Keratinocyte (primary cell): ENCODE measurements at regions not wholly inside any gene's neighbourhood (a gene's known extent, or its start where the extent isn't known, plus 50 kb on each side); places are given as distances from the start of the nearest gene placed in this dataset.

Source experiments
- DNase-seq: peaks from one replicate; pipeline ENCODE4 v3.0.0-alpha.2; 2011; ENCODE audit warnings: low read depth, missing footprints, low spot score
- FAIRE-seq: peaks from 2 replicates; lab custom pipeline; 2011; peaks lifted over from hg19 to GRCh38; lab: Jason Lieb, UNC
- H2AFZ ChIP-seq: 2 replicates; pipeline ENCODE4 v1.6.0; 2012; ENCODE audit warnings: low read length, control low read depth, inconsistent platforms; ENCODE audit not compliant: control insufficient read depth
- H3K27ac ChIP-seq: 2 replicates; pipeline ENCODE4 v1.5.1; 2011; ENCODE audit warnings: low read length; ENCODE audit not compliant: control insufficient read depth, insufficient read depth
- H3K27me3 ChIP-seq: 3 replicates; pipeline ENCODE4 v1.6.0; 2011; ENCODE audit warnings: low read length; ENCODE audit not compliant: control insufficient read depth, insufficient read depth; ENCODE audit errors: extremely low read depth
- H3K36me3 ChIP-seq, 2 experiments: 2 replicates in 1 of 2; 3 replicates in 1 of 2; pipeline ENCODE4 v1.5.1; 2011; ENCODE audit warnings: low read length in 2 of 2, mild to moderate bottlenecking in 1 of 2; ENCODE audit not compliant: control insufficient read depth in 2 of 2, insufficient read depth in 2 of 2; ENCODE audit errors: extremely low read depth in 1 of 2
- H3K4me1 ChIP-seq: 3 replicates; pipeline ENCODE4 v1.5.1; 2011; ENCODE audit warnings: low read length; ENCODE audit not compliant: control insufficient read depth, insufficient read depth; ENCODE audit errors: extremely low read depth
- H3K4me2 ChIP-seq: 3 replicates; pipeline ENCODE4 v1.6.0; 2011; ENCODE audit warnings: low read depth, low read length; ENCODE audit not compliant: control insufficient read depth, insufficient read depth; ENCODE audit errors: extremely low read depth
- H3K4me3 ChIP-seq, 3 experiments: fragments of 200-600 bp in 1 of 3; sonication (generic) in 1 of 3; 2 replicates in 2 of 3; 3 replicates in 1 of 3; pipeline ENCODE4 v1.5.1; 2011 to 2016; ENCODE audit warnings: low read length in 3 of 3, mild to moderate bottlenecking in 3 of 3, control low read depth in 2 of 3, inconsistent platforms in 1 of 3, low read depth in 1 of 3, mixed read lengths in 1 of 3, mixed run types in 1 of 3, moderate library complexity in 1 of 3; ENCODE audit not compliant: control insufficient read depth in 2 of 3, insufficient read depth in 2 of 3; ENCODE audit errors: extremely low read depth in 1 of 3
- H3K79me2 ChIP-seq: 2 replicates; pipeline ENCODE4 v1.6.0; 2012; ENCODE audit warnings: low read length; ENCODE audit not compliant: control insufficient read depth, insufficient read depth
- H3K9ac ChIP-seq: 3 replicates; pipeline ENCODE4 v1.6.0; 2011; ENCODE audit warnings: low read length; ENCODE audit not compliant: control insufficient read depth, insufficient read depth; ENCODE audit errors: extremely low read depth
- H3K9me1 ChIP-seq: 3 replicates; pipeline ENCODE4 v1.6.0; 2011; ENCODE audit warnings: low read length; ENCODE audit not compliant: control insufficient read depth, insufficient read depth; ENCODE audit errors: extremely low read depth
- H3K9me3 ChIP-seq: 2 replicates; pipeline ENCODE4 v1.5.1; 2012; ENCODE audit warnings: low read depth, low read length; ENCODE audit not compliant: control insufficient read depth
- H4K20me1 ChIP-seq: 3 replicates; pipeline ENCODE4 v1.6.0; 2011; ENCODE audit warnings: low read length; ENCODE audit not compliant: control insufficient read depth, insufficient read depth; ENCODE audit errors: extremely low read depth
- CTCF ChIP-seq, 3 experiments: IDR thresholded peaks in 1 of 3; conservative IDR thresholded peaks in 1 of 3; optimal IDR thresholded peaks in 1 of 3; 2 replicates in 2 of 3; 3 replicates in 1 of 3; pipeline versions ENCODE3 to v1.5.1; 2011; ENCODE audit warnings: low read length in 3 of 3, mild to moderate bottlenecking in 3 of 3, moderate library complexity in 2 of 3, control low read depth in 1 of 3, inconsistent platforms in 1 of 3; ENCODE audit not compliant: insufficient read depth in 2 of 3; ENCODE audit errors: extremely low read depth in 1 of 3
- EZH2 ChIP-seq: IDR thresholded peaks from one replicate; pipeline ENCODE4 v1.6.1; 2012; ENCODE audit warnings: inconsistent platforms, mild to moderate bottlenecking, low read length, moderate library complexity
- dilution Hi-C: fragments of 300-500 bp; cut with MboI; formaldehyde crosslinking; loops from one replicate; pipeline ENCODE4 v1.7.0; 2020; ENCODE audit warnings: low sequenced_read_pairs; ENCODE audit not compliant: extremely low pct_ligation_motif_present

GRCh38 chr14:36245223-36245622 lies 68.7 kb upstream of the PTCSC3 start:
- Histone ChIP-seq H3K36me3 (no peaks in the 10 kb centered on the region), H4K20me1 (no peaks in the 10 kb centered on the region), H2AFZ (no peak overlapping the region), H3K4me2 (no peak overlapping the region), H3K4me1 (no peaks in the 10 kb centered on the region), H3K9me1 (no peaks in the 10 kb centered on the region), H3K27me3 (no peaks in the 10 kb centered on the region), H3K9ac (no peak overlapping the region), H3K4me3 (no peak overlapping the region), H3K79me2 (no peaks in the 10 kb centered on the region), H3K27ac (no peak overlapping the region), H3K9me3 (no peaks in the 10 kb centered on the region)
- DNase-seq: no peak
- TF ChIP-seq EZH2 (no peak), CTCF (optimal IDR thresholded peaks at IDR 0.05 in 1 of 3, IDR thresholded peaks at IDR 0.05 in 1 of 3, conservative IDR thresholded peaks at IDR 0.05 in 1 of 3; ENCODE audit: extremely low read depth in 1 of 3, insufficient read depth in 2 of 3, low read length in 3 of 3) (no peak)
- no peak for FAIRE-seq
- dilution Hi-C loops: no loop called here

- no peaks in the 10 kb centered on the region for H3K79me2 ChIP-seq
- FAIRE-seq: no peak
Observed at GRCh38 chr14:36243183-36243582, 66.7 kb upstream of the PTCSC3 start.

More at GRCh38 chr14:36243183-36243582, 66.7 kb upstream of the PTCSC3 start:
- dilution Hi-C loops: no loop called here
- H2AFZ ChIP-seq: no peak overlapping the region
- H3K27ac ChIP-seq: no peak overlapping the region
- no peak overlapping the region for H3K4me2 ChIP-seq
- no peak overlapping the region for H3K4me3 ChIP-seq
- H3K9me3 ChIP-seq: no peaks in the 10 kb centered on the region
- DNase-seq: no peak
- no peak overlapping the region for H3K9ac ChIP-seq
- TF ChIP-seq CTCF (optimal IDR thresholded peaks at IDR 0.05 in 1 of 3, IDR thresholded peaks at IDR 0.05 in 1 of 3, conservative IDR thresholded peaks at IDR 0.05 in 1 of 3; ENCODE audit: extremely low read depth in 1 of 3, insufficient read depth in 2 of 3, low read length in 3 of 3) (no peak), EZH2 (no peak)
- H3K9me1 ChIP-seq: no peaks in the 10 kb centered on the region
- no peaks in the 10 kb centered on the region for H3K36me3 ChIP-seq
- no peaks in the 10 kb centered on the region for H3K27me3 ChIP-seq
- H4K20me1 ChIP-seq: no peaks in the 10 kb centered on the region
- peaks cover 9% of the 10 kb centered on the region for H3K4me1 ChIP-seq
